ENCODE measurements at regions not wholly inside any gene's neighbourhood (a gene's known extent, or its start where the extent isn't known, plus 50 kb on each side); places are given as distances from the start of the nearest gene placed in this dataset.

- H3K9me3 ChIP-seq (replicated peaks in 1 of 11) = 0 out of 22 replicates have a peak, but pooled peaks cover 0 to 3% (median 0%) of the 10 kb centered on the region in 11 experiments
- no peak overlapping the region for H3K27ac ChIP-seq
- no peak overlapping the region for H3K4me2 ChIP-seq
- no peak overlapping the region for H3K9ac ChIP-seq
- no peaks in the 10 kb centered on the region for H3K27me3 ChIP-seq
- no peaks in the 10 kb centered on the region for H4K20me1 ChIP-seq
- H3K4me1 ChIP-seq = no peaks in the 10 kb centered on the region
- no peak overlapping the region for H3K4me3 ChIP-seq
- H3K36me3 ChIP-seq = no peaks in the 10 kb centered on the region
- no peak for TF ChIP-seq Cebpa-rat (IDR thresholded peaks at IDR 0.05)
These were observed 116.1 kb upstream of the RAB12 start for GRCh38 chr18:8493141-8493540.

- Histone ChIP-seq H3K4me1 (no peaks in the 10 kb centered on the region), H3K9me3 (replicated peaks in 1 of 11) (peaks cover 0 to 9% (median 0%) of the 10 kb centered on the region in 11 experiments; a peak in 2 of 22 replicates), H3K4me3 (no peak overlapping the region), H3K36me3 (no peaks in the 10 kb centered on the region), H3K27ac (no peak overlapping the region), H3K27me3 (no peaks in the 10 kb centered on the region), H3K9ac (no peak overlapping the region), H3K4me2 (no peak overlapping the region), H4K20me1 (no peaks in the 10 kb centered on the region)
- no peak for TF ChIP-seq Cebpa-rat (IDR thresholded peaks at IDR 0.05)
These were observed 113.1 kb upstream of the RAB12 start for GRCh38 chr18:8496186-8496585.

- Histone ChIP-seq H3K4me1 (no peaks in the 10 kb centered on the region), H4K20me1 (no peaks in the 10 kb centered on the region), H3K4me2 (no peak overlapping the region), H3K4me3 (no peak overlapping the region), H3K36me3 (no peaks in the 10 kb centered on the region), H3K27me3 (no peaks in the 10 kb centered on the region), H3K9ac (no peak overlapping the region), H3K27ac (no peak overlapping the region), H3K9me3 (replicated peaks in 1 of 11) (peaks cover 0 to 9% (median 0%) of the 10 kb centered on the region in 11 experiments; a peak in 2 of 22 replicates)
- TF ChIP-seq Cebpa-rat (IDR thresholded peaks at IDR 0.05) = no peak
These were observed 110.3 kb upstream of the RAB12 start for GRCh38 chr18:8498905-8499304.

GRCh38 chr18:8499810-8500675, 109.2 kb upstream of the RAB12 start:
- Histone ChIP-seq H3K9me3 (replicated peaks in 1 of 11) (peaks cover 0 to 9% (median 0%) of the 10 kb centered on the region in 11 experiments; a peak in 2 of 22 replicates), H3K27me3 (no peaks in the 10 kb centered on the region), H3K36me3 (no peaks in the 10 kb centered on the region), H3K9ac (no peak overlapping the region), H3K4me1 (no peaks in the 10 kb centered on the region), H3K4me2 (no peak overlapping the region), H3K4me3 (no peak overlapping the region), H4K20me1 (no peaks in the 10 kb centered on the region), H3K27ac (no peak overlapping the region)
- TF ChIP-seq Cebpa-rat (IDR thresholded peaks at IDR 0.05) = no peak

- TF ChIP-seq Cebpa-rat (IDR thresholded peaks at IDR 0.05) = no peak
- Histone ChIP-seq H3K36me3 (no peaks in the 10 kb centered on the region), H3K9me3 (replicated peaks in 1 of 11) (peaks cover 0 to 9% (median 0%) of the 10 kb centered on the region in 11 experiments; a peak in 2 of 22 replicates), H3K27me3 (no peaks in the 10 kb centered on the region), H3K4me3 (no peak overlapping the region), H3K4me1 (no peaks in the 10 kb centered on the region), H4K20me1 (no peaks in the 10 kb centered on the region), H3K27ac (no peak overlapping the region), H3K9ac (no peak overlapping the region), H3K4me2 (no peak overlapping the region)
These were observed 108.2 kb upstream of the RAB12 start for GRCh38 chr18:8501044-8501443.

- Histone ChIP-seq H3K27me3 (no peaks in the 10 kb centered on the region), H3K36me3 (no peaks in the 10 kb centered on the region), H3K9ac (no peak overlapping the region), H3K4me2 (no peak overlapping the region), H3K27ac (no peak overlapping the region), H3K4me3 (no peak overlapping the region), H3K9me3 (replicated peaks in 1 of 11) (peaks cover 0 to 9% (median 0%) of the 10 kb centered on the region in 11 experiments; a peak in 2 of 22 replicates), H4K20me1 (no peaks in the 10 kb centered on the region), H3K4me1 (no peaks in the 10 kb centered on the region)
- no peak for TF ChIP-seq Cebpa-rat (IDR thresholded peaks at IDR 0.05)
These were observed 106.0 kb upstream of the RAB12 start for GRCh38 chr18:8503248-8503647.

- Histone ChIP-seq H3K36me3 (no peaks in the 10 kb centered on the region), H4K20me1 (no peaks in the 10 kb centered on the region), H3K4me3 (no peak overlapping the region), H3K9ac (no peak overlapping the region), H3K9me3 (replicated peaks in 1 of 11) (no peaks in the 10 kb centered on the region; a peak in 2 of 22 replicates), H3K27me3 (no peaks in the 10 kb centered on the region), H3K27ac (no peak overlapping the region), H3K4me1 (no peaks in the 10 kb centered on the region), H3K4me2 (no peak overlapping the region)
- TF ChIP-seq Cebpa-rat (IDR thresholded peaks at IDR 0.05) = no peak
These were observed 104.8 kb upstream of the RAB12 start for GRCh38 chr18:8504424-8504823.

- Histone ChIP-seq H3K4me1 (no peaks in the 10 kb centered on the region), H3K27me3 (no peaks in the 10 kb centered on the region), H3K36me3 (no peaks in the 10 kb centered on the region), H3K4me3 (no peak overlapping the region), H3K9ac (no peak overlapping the region), H3K9me3 (replicated peaks in 1 of 11) (no peaks in the 10 kb centered on the region), H4K20me1 (no peaks in the 10 kb centered on the region), H3K4me2 (no peak overlapping the region), H3K27ac (no peak overlapping the region)
- no peak for TF ChIP-seq Cebpa-rat (IDR thresholded peaks at IDR 0.05)
These were observed 104.3 kb upstream of the RAB12 start for GRCh38 chr18:8504880-8505435.

GRCh38 chr18:8506251-8507049, 102.8 kb upstream of the RAB12 start:
- Histone ChIP-seq H3K9ac (no peak overlapping the region), H3K4me1 (no peaks in the 10 kb centered on the region), H3K9me3 (replicated peaks in 1 of 11) (no peaks in the 10 kb centered on the region), H3K27me3 (no peaks in the 10 kb centered on the region), H3K36me3 (no peaks in the 10 kb centered on the region), H4K20me1 (no peaks in the 10 kb centered on the region), H3K4me2 (no peak overlapping the region), H3K27ac (no peak overlapping the region), H3K4me3 (no peak overlapping the region)
- no peak for TF ChIP-seq Cebpa-rat (IDR thresholded peaks at IDR 0.05)
